GM19025 (cell line): ENCODE measurements at regions not wholly inside any gene's neighbourhood (a gene's known extent, or its start where the extent isn't known, plus 50 kb on each side); places are given as distances from the start of the nearest gene placed in this dataset.

ENCODE experiments used
- ATAC-seq: cut with Tn5 transposase; IDR thresholded peaks from one replicate; pipeline ENCODE4 v1.9.1; 2021; ENCODE audit warnings: mild to moderate bottlenecking, low read depth, moderate library complexity; ENCODE audit not compliant: unreplicated experiment

- ATAC-seq: no peak
These were observed 197.7 kb upstream of the GSE1 start for GRCh38 chr16:85415196-85416090.

GRCh38 chr16:85416228-85417109, 196.7 kb upstream of the GSE1 start:
- no peak for ATAC-seq

GRCh38 chr16:85417156-85417860, 195.8 kb upstream of the GSE1 start:
- no peak for ATAC-seq

GRCh38 chr16:85418978-85419491, 194.1 kb upstream of the GSE1 start:
- ATAC-seq: no peak

GRCh38 chr16:85419503-85420408, 193.4 kb upstream of the GSE1 start:
- no peak for ATAC-seq

- ATAC-seq: no peak
These were observed 192.4 kb upstream of the GSE1 start for GRCh38 chr16:85420501-85421337.

- no peak for ATAC-seq
These were observed 191.6 kb upstream of the GSE1 start for GRCh38 chr16:85421338-85422195.

- ATAC-seq: no peak
These were observed 190.9 kb upstream of the GSE1 start for GRCh38 chr16:85422196-85422631.

- no peak for ATAC-seq
These were observed 190.2 kb upstream of the GSE1 start for GRCh38 chr16:85422632-85423550.

GRCh38 chr16:85423631-85424030, 189.5 kb upstream of the GSE1 start:
- ATAC-seq: no peak

- ATAC-seq: no peak
These were observed 188.7 kb upstream of the GSE1 start for GRCh38 chr16:85424260-85425073.

GRCh38 chr16:85425074-85425662, 188.0 kb upstream of the GSE1 start:
- ATAC-seq: no peak

GRCh38 chr16:85426806-85427205, 186.3 kb upstream of the GSE1 start:
- ATAC-seq: no peak

GRCh38 chr16:85428168-85428898, 184.8 kb upstream of the GSE1 start:
- no peak for ATAC-seq
